ENCODE measurements at regions not wholly inside any gene's neighbourhood (a gene's known extent, or its start where the extent isn't known, plus 50 kb on each side); places are given as distances from the start of the nearest gene placed in this dataset.
"Not testable (repeated sequence)": the region's sequence is repeated elsewhere in the genome, so short reads cannot be mapped to it uniquely, and the experiment has no call there.

GRCh38 chr10:64626924-64627323, 1105.7 kb downstream of the REEP3 start:
- FAIRE-seq, result no peak

- no peak for FAIRE-seq
Observed at GRCh38 chr10:64630534-64630933, 1109.3 kb downstream of the REEP3 start.

GRCh38 chr10:64635906-64636305, 1114.7 kb downstream of the REEP3 start:
- FAIRE-seq, result no peak

GRCh38 chr10:64636461-64636860, 1115.3 kb downstream of the REEP3 start:
- FAIRE-seq, result no peak

GRCh38 chr10:64637939-64638338, 1116.7 kb downstream of the REEP3 start:
- FAIRE-seq, result no peak

- FAIRE-seq, result no peak
Observed at GRCh38 chr10:64648915-64649314, 1127.7 kb downstream of the REEP3 start.

- no peak for FAIRE-seq
Observed at GRCh38 chr10:64658528-64658927, 1137.3 kb downstream of the REEP3 start.

- no peak for FAIRE-seq
Observed at GRCh38 chr10:64659311-64659710, 1138.1 kb downstream of the REEP3 start.

- FAIRE-seq, result no peak
Observed at GRCh38 chr10:64682043-64682442, 1160.8 kb downstream of the REEP3 start.

GRCh38 chr10:64690194-64690593, 1169.0 kb downstream of the REEP3 start:
- no peak for FAIRE-seq

GRCh38 chr10:64699244-64699643, 1178.0 kb downstream of the REEP3 start:
- no peak for FAIRE-seq

GRCh38 chr10:64702086-64702485, 1180.9 kb downstream of the REEP3 start:
- FAIRE-seq, result not testable (repeated sequence)

- FAIRE-seq, result no peak
Observed at GRCh38 chr10:64708884-64709681, 1187.9 kb downstream of the REEP3 start.

- FAIRE-seq, result no peak
Observed at GRCh38 chr10:64726466-64726865, 1205.3 kb downstream of the REEP3 start.

GRCh38 chr10:64731016-64731415, 1209.8 kb downstream of the REEP3 start:
- FAIRE-seq, result no peak

GRCh38 chr10:64732372-64732957, 1211.3 kb downstream of the REEP3 start:
- no peak for FAIRE-seq

GRCh38 chr10:64733980-64734379, 1212.8 kb downstream of the REEP3 start:
- peak; percentile 70 for FAIRE-seq

GRCh38 chr10:64738462-64738861, 1217.3 kb downstream of the REEP3 start:
- no peak for FAIRE-seq

- no peak for FAIRE-seq
Observed at GRCh38 chr10:64745565-64745964, 1224.4 kb downstream of the REEP3 start.

- no peak for FAIRE-seq
Observed at GRCh38 chr10:64750672-64751071, 1229.5 kb downstream of the REEP3 start.

- FAIRE-seq, result no peak
Observed at GRCh38 chr10:64753516-64753915, 1232.3 kb downstream of the REEP3 start.

GRCh38 chr10:64760371-64760770, 1239.2 kb downstream of the REEP3 start:
- no peak for FAIRE-seq

- no peak for FAIRE-seq
Observed at GRCh38 chr10:64762861-64763260, 1241.7 kb downstream of the REEP3 start.

GRCh38 chr10:64765498-64765897, 1244.3 kb downstream of the REEP3 start:
- FAIRE-seq, result no peak

Measured in islet of Langerhans (tissue), 1 donor.